ENCODE measurements at regions not wholly inside any gene's neighbourhood (a gene's known extent, or its start where the extent isn't known, plus 50 kb on each side); places are given as distances from the start of the nearest gene placed in this dataset.

GRCh38 chr4:18405054-18405453 is 383.5 kb upstream of the LCORL start:
- TF ChIP-seq ZFP30 (CRISPR knock-in tag; IDR thresholded peaks at IDR 0.05) (no peak), ARNTL (CRISPR knock-in tag; IDR thresholded peaks at IDR 0.05; ENCODE audit: borderline replicate concordance, low read depth) (no peak), GLIS3 (CRISPR knock-in tag; IDR thresholded peaks at IDR 0.05) (no peak)

All from SK-N-SH treated with all-trans-retinoic acid at 6 μM for 48 hours (cell line).